OCI-LY1 (cell line): ENCODE measurements at regions not wholly inside any gene's neighbourhood (a gene's known extent, or its start where the extent isn't known, plus 50 kb on each side); places are given as distances from the start of the nearest gene placed in this dataset.

Experiments used
- EZH2 ChIP-seq: fragments of 200-600 bp; sonication (generic), shearing (Covaris generic); IDR thresholded peaks from 2 replicates; pipeline ENCODE4 v1.8.0; 2017; ENCODE audit warnings: borderline replicate concordance, mixed run types, mild to moderate bottlenecking, antibody characterized with exemption, low read length, moderate library complexity, mixed read lengths
- TF ChIP-seq, protein P1 (sequence below): fragments of 200-600 bp; sonication (generic), shearing (Covaris generic); IDR thresholded peaks from 2 replicates; pipeline ENCODE4 v1.5.1; 2017; ENCODE audit warnings: mild to moderate bottlenecking, antibody characterized with exemption, low read length, moderate library complexity, mixed read lengths

DNA sequence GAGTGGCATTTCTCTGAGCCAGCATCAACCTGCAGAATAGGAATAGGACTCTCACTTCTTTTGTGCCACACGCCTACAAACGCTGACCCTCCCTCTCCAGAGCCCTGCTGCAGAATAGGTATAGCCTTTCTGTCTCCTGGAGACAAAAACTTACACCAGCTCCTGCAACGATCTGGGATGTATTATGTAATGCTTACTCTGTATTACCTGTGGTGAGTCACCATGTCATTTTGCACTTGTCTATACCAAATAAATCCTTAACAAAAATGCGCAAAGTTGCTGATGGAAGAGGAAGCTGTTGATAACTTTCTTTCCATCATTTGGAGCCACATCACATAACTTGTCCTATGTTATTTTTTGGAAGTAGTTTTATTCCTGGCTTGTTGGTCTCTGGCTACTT lies 155.8 kb upstream of the FNDC3A start:
- TF ChIP-seq, protein P1, sequence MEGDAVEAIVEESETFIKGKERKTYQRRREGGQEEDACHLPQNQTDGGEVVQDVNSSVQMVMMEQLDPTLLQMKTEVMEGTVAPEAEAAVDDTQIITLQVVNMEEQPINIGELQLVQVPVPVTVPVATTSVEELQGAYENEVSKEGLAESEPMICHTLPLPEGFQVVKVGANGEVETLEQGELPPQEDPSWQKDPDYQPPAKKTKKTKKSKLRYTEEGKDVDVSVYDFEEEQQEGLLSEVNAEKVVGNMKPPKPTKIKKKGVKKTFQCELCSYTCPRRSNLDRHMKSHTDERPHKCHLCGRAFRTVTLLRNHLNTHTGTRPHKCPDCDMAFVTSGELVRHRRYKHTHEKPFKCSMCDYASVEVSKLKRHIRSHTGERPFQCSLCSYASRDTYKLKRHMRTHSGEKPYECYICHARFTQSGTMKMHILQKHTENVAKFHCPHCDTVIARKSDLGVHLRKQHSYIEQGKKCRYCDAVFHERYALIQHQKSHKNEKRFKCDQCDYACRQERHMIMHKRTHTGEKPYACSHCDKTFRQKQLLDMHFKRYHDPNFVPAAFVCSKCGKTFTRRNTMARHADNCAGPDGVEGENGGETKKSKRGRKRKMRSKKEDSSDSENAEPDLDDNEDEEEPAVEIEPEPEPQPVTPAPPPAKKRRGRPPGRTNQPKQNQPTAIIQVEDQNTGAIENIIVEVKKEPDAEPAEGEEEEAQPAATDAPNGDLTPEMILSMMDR, result no peak
- TF ChIP-seq EZH2, result no peak
